Stimulated activated effector memory CD8-positive, alpha-beta T cell treated with anti-CD3 and anti-CD28 coated beads, Interleukin-12 subunit alpha, Interleukin-12 subunit beta, amount 100 ng/mL, for 72 hours (primary cell): ENCODE measurements at regions not wholly inside any gene's neighbourhood (a gene's known extent, or its start where the extent isn't known, plus 50 kb on each side); places are given as distances from the start of the nearest gene placed in this dataset.
"Not testable (repeated sequence)": the region's sequence is repeated elsewhere in the genome, so short reads cannot be mapped to it uniquely, and the experiment has no call there.

ENCODE experiments used
- ATAC-seq: fragments of 150-1000 bp; cut with Tn5 transposase; 2 replicates; pipeline ENCODE4 v1.10.0; 2021
- DNase-seq, 2 donors: peaks; one replicate each; pipeline ENCODE4 v3.0.0; 2021 to 2022; ENCODE audit warnings: low spot score in 2 of 2
- H3K27ac Mint-ChIP-seq: one replicate; pipeline ENCODE4 v1.8.0; 2022; ENCODE audit warnings: mild to moderate bottlenecking, mixed read lengths
- H3K36me3 Mint-ChIP-seq: one replicate; pipeline ENCODE4 v1.8.0; 2022; ENCODE audit warnings: mild to moderate bottlenecking, mixed read lengths
- H3K4me1 Mint-ChIP-seq: one replicate; pipeline ENCODE4 v1.8.0; 2022; ENCODE audit warnings: mixed read lengths
- H3K4me3 Mint-ChIP-seq: one replicate; pipeline ENCODE4 v1.8.0; 2022; ENCODE audit warnings: mild to moderate bottlenecking, mixed read lengths
- H3K9me3 Mint-ChIP-seq: one replicate; pipeline ENCODE4 v1.8.0; 2022; ENCODE audit warnings: mixed read lengths

DNA sequence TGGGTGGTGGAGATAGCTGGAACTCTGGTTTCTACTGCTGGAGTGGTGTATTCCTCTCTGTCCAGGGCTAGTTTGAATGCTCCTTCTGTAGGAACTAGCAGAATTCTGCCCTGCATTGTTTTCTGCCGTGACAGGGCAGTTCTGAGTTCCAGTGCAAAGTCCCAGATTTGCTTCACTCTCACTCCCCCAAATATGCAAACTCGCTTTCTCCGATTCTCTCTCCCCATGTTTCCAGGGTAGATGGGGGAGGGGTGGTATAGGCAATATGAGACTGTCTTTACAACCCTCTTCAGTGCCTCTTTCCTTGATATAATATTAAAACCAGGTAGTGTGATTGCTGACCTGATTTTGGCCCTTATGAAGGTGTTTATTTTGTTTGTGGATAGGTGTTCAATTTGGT lies 693.3 kb upstream of the GRM3 start:
- Mint-ChIP-seq H3K4me3 (no peak overlapping the region), H3K9me3 (peaks cover 32% of the 10 kb centered on the region), H3K36me3 (no peaks in the 10 kb centered on the region), H3K4me1 (no peaks in the 10 kb centered on the region), H3K27ac (no peak overlapping the region)
- ATAC-seq (no peak), DNase-seq (no peak)

DNA sequence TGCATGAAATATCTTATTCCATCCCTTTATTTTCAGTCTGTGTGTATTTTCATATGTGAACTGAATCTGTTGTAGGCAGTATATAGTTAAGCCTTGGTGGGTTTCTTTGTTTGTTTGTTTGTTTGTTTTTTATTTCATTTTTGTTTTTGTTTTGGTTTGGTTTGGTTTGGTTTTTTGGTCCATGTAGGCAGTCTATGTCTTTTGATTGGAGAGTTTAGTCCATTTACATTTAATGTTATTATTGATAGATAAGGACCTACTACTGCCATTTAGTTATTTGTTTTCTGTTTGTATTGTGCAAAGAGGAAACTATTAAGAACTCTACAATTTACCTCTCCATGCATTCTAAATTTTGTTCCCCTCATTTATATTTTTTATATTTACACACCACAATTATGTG lies 695.9 kb upstream of the GRM3 start:
- H3K9me3 Mint-ChIP-seq, result peaks cover 33% of the 10 kb centered on the region
- H3K4me1 Mint-ChIP-seq, result no peaks in the 10 kb centered on the region

DNA sequence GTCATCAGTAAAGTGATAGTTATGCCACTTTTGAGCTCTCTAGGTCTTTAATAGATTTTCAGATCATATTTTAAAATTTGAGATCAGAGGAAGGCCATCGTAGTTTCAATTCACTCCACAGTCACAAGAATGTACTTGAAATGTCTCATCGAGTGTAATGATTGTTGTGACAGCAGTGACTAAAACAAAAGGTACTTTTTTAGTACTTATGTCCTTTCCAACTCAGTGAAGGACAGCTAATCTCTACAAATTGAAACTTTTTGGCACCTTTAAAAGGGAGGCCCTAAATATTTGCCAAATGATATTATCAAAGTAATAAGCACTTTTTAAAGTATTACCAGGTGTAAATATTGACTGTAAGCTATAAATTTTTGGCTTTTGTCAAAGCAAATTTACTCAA lies 702.9 kb upstream of the GRM3 start:
- DNase-seq, result no peak

More for the DNA sequence above, 695.9 kb upstream of the GRM3 start:
- no peak overlapping the region for H3K4me3 Mint-ChIP-seq
- DNase-seq (no peak), ATAC-seq (no peak)
- H3K27ac Mint-ChIP-seq, result no peak overlapping the region
- H3K36me3 Mint-ChIP-seq, result no peaks in the 10 kb centered on the region

DNA sequence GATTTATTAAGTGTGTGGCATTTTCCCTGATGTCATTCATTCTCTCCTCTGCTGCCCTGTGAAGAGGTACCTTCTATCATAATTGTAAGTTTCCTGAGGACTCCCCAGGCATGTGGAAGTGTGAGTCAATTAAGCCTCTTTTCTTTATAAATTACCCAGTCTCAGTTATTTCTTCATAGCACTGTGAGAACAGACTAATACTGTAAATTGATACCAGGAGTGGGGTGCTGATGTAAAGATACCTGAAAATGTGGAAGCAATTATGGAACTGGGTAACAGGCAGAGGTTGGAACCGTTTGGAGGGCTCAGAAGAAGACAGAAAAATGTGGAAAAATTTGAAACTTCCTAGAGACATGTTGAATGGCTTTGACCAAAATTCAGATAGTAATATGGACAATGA lies 711.8 kb upstream of the GRM3 start:
- DNase-seq, result no peak
- H3K27ac Mint-ChIP-seq, result no peak overlapping the region
- peaks cover 32% of the 10 kb centered on the region for H3K9me3 Mint-ChIP-seq
- H3K4me3 Mint-ChIP-seq, result no peak overlapping the region
- no peaks in the 10 kb centered on the region for H3K36me3 Mint-ChIP-seq
- no peaks in the 10 kb centered on the region for H3K4me1 Mint-ChIP-seq
- no peak for ATAC-seq

More for the DNA sequence above, 702.9 kb upstream of the GRM3 start:
- Mint-ChIP-seq H3K9me3 (peaks cover 14% of the 10 kb centered on the region), H3K4me3 (no peak overlapping the region), H3K36me3 (no peaks in the 10 kb centered on the region), H3K27ac (no peak overlapping the region), H3K4me1 (no peaks in the 10 kb centered on the region)
- no peak for ATAC-seq

DNA sequence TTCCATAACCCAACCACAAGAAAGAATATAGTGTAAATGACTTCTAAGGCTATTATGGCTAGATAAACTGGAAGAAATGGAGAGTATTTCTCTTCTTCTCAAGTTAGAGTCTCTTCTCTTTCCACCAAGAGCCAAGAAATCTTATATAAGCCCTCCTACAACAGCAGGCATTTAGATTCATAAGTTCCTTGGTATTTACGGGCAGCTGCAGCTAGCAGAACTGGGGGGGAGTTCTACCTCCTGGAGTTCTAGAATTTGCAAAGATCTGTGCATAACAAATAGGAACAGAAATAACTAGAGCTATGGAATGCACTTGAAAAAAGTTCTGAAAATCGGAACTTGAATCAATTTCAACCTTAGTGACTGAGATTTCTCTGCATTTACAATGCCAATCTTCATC lies 715.2 kb upstream of the GRM3 start:
- no peaks in the 10 kb centered on the region for H3K4me1 Mint-ChIP-seq
- no peaks in the 10 kb centered on the region for H3K36me3 Mint-ChIP-seq
- H3K9me3 Mint-ChIP-seq, result peaks cover 20% of the 10 kb centered on the region
- ATAC-seq (no peak), DNase-seq (no peak)
- no peak overlapping the region for H3K4me3 Mint-ChIP-seq
- no peak overlapping the region for H3K27ac Mint-ChIP-seq

DNA sequence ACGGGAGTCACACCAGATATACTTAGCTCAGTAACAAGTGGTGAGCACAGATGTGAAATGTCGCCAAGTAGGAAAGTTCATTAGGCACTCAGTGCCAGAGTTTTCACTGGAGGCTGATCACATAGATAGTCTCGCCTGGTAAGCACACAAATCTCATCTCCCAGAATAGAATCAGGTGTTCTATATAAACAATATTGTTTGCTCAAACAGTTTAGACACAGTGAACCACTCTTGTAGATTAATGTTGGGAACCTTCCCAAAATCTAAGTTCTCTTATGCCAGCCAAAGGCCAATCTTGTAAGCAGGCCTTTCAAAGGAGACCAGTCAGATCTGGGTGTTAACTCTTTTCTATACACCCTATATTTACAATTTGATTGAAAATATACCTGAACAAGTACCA lies 716.5 kb upstream of the GRM3 start:
- H3K9me3 Mint-ChIP-seq, result peaks cover 18% of the 10 kb centered on the region
- H3K36me3 Mint-ChIP-seq, result no peaks in the 10 kb centered on the region
- no peaks in the 10 kb centered on the region for H3K4me1 Mint-ChIP-seq
- ATAC-seq, result no peak
- no peak for DNase-seq
- no peak overlapping the region for H3K4me3 Mint-ChIP-seq
- H3K27ac Mint-ChIP-seq, result no peak overlapping the region

DNA sequence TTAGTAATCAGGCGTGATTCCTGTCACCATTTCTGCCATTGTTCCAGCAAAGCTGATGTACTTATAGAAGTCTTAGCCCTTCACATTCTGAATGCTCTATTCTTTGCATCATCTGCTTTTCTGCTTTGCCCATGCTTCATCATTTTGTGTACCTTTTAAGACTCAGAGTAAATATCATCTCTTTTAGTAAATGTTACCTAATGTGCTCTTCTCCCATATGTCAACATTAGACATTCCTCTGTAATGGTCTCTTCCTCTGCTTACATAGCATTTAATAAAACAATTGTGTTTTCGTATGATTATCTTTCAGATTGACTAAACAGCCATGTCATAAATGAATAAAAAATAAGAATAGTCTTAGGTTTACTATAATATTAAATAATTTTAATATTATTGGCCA lies 719.6 kb upstream of the GRM3 start:
- DNase-seq (no peak), ATAC-seq (no peak)
- no peaks in the 10 kb centered on the region for H3K36me3 Mint-ChIP-seq
- peaks cover 18% of the 10 kb centered on the region for H3K9me3 Mint-ChIP-seq
- H3K4me3 Mint-ChIP-seq, result no peak overlapping the region
- no peak overlapping the region for H3K27ac Mint-ChIP-seq
- no peaks in the 10 kb centered on the region for H3K4me1 Mint-ChIP-seq

DNA sequence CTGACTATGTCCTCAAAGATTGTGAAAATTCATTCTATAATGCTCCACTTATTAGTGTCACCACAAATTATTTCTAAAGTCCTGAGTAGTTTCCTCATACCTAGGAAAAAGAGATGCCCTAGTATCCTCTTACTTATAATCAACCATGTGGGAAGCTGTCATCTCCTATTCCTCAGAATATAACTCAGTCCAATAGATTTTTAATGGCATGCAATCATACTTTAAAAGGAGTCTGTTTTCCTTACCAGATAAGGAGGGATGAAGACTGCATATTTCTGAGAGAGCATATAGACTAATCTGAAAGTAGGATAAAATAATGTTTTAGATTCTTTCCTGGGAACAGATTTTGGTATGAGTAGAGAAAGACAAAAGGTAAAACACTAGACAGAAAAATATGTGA lies 727.7 kb upstream of the GRM3 start:
- DNase-seq (no peak), ATAC-seq (no peak)
- Mint-ChIP-seq H3K9me3 (peaks cover 14% of the 10 kb centered on the region), H3K4me3 (no peak overlapping the region), H3K36me3 (no peaks in the 10 kb centered on the region), H3K4me1 (no peaks in the 10 kb centered on the region), H3K27ac (no peak overlapping the region)

DNA sequence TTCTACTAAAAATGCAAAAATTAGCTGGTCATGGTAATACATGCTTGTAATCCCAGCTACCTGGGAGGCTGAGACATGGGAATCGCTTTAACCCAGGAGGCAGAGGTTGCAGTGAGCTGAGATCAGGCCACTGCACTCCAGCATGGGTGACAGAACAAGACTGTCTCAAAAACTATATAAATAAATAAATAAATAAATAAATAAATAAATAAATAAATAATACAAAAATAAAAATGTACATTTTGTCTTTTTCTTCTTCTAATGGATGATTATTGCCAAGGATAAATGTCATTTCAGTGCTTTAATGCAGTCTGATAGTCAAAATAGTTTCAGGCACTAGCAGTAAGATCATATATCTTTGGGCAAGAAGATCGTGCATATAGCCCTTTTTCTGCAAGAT lies 727.6 kb upstream of the SEMA3D start:
- H3K4me3 Mint-ChIP-seq, result no peak overlapping the region
- ATAC-seq, result no peak

DNA sequence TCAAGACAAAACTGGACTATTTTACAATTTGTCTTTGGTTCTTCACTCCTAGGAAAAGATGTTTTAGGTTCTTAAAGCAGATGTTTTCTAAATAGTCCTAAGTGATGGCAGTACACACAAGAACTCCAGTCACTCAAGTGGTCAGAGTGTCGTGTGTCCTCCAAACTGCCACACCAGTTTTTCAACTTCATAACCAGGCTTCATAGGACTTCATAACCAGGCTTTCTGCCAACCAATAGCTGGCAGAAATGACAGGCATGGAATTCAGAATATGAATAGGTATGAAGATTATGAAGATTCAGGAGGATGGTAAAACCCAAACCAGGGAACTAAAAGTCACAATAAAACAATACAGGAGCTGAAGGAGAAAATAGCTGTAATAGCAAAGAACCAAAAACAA lies 721.2 kb upstream of the SEMA3D start:
- Mint-ChIP-seq H3K4me3 (no peak overlapping the region), H3K4me1 (no peaks in the 10 kb centered on the region), H3K27ac (no peak overlapping the region), H3K9me3 (peaks cover 6% of the 10 kb centered on the region), H3K36me3 (no peaks in the 10 kb centered on the region)
- DNase-seq, result no peak
- ATAC-seq, result no peak

More for the DNA sequence above, 727.6 kb upstream of the SEMA3D start:
- H3K9me3 Mint-ChIP-seq, result peaks cover 7% of the 10 kb centered on the region
- no peaks in the 10 kb centered on the region for H3K36me3 Mint-ChIP-seq
- H3K27ac Mint-ChIP-seq, result no peak overlapping the region
- H3K4me1 Mint-ChIP-seq, result no peaks in the 10 kb centered on the region
- DNase-seq, result no peak

DNA sequence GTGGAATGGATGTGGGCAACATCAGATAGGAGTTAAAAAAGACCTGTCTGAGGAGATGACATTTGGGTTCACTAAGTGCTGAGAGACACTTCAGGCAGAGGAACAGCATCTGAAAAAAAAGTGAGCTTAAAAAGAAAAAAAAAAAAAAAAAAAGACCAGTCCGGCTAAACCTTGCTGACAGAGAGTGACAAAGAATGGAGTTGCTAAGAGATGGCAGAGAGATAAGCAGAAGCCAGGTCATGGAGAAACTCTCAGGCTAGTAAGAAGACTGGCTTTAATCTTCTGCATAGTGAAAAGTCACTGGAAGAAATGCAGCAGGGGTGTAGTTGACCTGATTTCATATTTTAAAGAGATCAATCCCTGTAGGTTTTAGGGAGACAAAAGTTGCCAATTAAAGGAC lies 711.1 kb upstream of the SEMA3D start:
- ATAC-seq, result no peak
- Mint-ChIP-seq H3K36me3 (no peaks in the 10 kb centered on the region), H3K27ac (no peak overlapping the region), H3K9me3 (peaks cover 12% of the 10 kb centered on the region), H3K4me3 (no peak overlapping the region), H3K4me1 (no peaks in the 10 kb centered on the region)
- DNase-seq, result no peak

DNA sequence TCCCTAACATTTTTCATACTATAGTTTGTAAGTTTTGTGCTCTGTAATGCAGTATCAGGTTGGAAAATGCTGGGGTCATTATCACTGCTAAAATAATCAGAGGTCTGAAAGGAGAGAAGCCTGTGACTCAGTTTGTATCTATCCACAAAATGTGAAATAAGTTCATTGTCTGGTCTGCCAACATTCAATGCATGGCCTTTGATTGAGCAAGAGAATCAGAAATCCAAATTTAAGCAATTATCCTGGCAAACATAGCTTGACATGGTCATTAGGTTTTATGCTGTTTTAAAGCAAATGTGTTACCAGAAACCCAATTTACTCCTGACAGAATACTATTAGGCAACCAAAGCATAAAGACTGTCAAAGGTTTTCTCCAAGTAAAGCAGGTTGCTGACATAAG lies 709.7 kb upstream of the SEMA3D start:
- ATAC-seq, result no peak
- Mint-ChIP-seq H3K36me3 (no peaks in the 10 kb centered on the region), H3K27ac (no peak overlapping the region), H3K4me3 (no peak overlapping the region), H3K9me3 (peaks cover 12% of the 10 kb centered on the region), H3K4me1 (no peaks in the 10 kb centered on the region)
- no peak for DNase-seq

DNA sequence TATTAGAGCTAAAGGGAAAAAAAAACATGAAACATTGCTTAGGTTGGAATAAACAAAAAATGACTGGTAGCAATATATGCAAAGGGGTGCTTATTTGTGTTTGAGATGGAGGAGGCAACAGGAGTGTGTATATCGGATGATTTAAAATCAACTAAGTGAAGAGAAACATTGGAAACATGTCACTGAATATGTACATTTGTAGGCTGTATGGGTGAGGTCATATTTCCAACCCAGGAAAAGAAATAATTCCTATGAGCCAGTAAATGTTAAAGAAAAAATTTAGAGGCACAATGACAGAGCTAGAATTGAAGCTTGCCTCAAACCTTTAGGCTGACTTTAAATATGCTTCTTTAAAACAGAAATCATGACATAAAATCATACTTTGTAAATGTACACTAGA lies 709.0 kb upstream of the SEMA3D start:
- H3K36me3 Mint-ChIP-seq, result no peaks in the 10 kb centered on the region
- no peak for ATAC-seq

DNA sequence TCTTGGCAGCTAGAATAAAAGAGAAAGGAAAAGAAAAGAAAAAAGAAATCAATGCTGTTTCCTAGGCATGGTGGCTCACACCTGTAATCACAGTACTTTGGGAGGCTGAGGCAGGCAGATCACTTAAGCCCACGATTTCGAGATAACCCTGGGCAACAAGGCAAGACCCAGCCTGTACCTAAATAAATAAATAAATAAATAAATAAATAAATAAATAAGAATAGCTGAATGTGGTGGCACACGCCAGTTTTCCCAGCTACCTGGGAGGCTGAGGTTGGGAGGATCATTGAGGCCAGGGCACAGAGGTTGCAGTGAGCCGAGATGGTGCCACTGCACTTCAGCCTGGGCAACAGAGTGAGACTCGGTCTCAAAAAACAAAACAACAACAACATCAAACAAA lies 705.0 kb upstream of the SEMA3D start:
- H3K9me3 Mint-ChIP-seq, H3K36me3 Mint-ChIP-seq, H3K27ac Mint-ChIP-seq, H3K4me1 Mint-ChIP-seq, ATAC-seq, H3K4me3 Mint-ChIP-seq, DNase-seq: not testable (repeated sequence)

More for the DNA sequence above, 709.0 kb upstream of the SEMA3D start:
- Mint-ChIP-seq H3K4me1 (no peaks in the 10 kb centered on the region), H3K4me3 (no peak overlapping the region), H3K9me3 (peaks cover 8% of the 10 kb centered on the region), H3K27ac (no peak overlapping the region)
- DNase-seq, result no peak

DNA sequence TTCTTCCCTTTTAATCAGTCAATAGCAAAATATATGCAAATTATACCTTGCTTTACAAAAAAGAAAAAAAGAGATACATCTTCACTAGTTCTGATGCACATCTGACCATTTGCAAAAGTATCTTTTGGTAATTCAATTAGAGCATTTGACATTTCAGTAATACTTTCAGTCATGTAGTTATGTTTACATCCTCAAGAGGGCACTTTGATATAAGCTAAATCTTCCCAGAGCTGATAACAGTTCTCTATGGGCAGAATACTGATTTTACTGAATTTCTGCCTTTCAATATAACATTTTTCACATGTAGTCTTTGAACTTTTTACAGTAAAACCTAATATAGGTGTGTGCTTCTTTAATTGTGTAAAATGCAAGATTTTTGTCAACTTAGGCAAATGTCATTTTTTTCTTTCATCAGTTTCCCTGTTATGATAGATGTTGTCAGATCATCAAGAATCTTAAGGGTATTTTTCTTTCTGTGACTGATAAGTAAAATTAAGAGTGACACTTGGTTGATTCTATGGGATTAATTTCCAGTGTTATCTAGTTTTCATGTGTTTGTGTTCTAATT lies 703.5 kb upstream of the SEMA3D start:
- no peak for DNase-seq
- Mint-ChIP-seq H3K4me1 (no peaks in the 10 kb centered on the region), H3K4me3 (no peak overlapping the region), H3K9me3 (peaks cover under 1% of the 10 kb centered on the region), H3K27ac (no peak overlapping the region), H3K36me3 (no peaks in the 10 kb centered on the region)
- no peak for ATAC-seq

DNA sequence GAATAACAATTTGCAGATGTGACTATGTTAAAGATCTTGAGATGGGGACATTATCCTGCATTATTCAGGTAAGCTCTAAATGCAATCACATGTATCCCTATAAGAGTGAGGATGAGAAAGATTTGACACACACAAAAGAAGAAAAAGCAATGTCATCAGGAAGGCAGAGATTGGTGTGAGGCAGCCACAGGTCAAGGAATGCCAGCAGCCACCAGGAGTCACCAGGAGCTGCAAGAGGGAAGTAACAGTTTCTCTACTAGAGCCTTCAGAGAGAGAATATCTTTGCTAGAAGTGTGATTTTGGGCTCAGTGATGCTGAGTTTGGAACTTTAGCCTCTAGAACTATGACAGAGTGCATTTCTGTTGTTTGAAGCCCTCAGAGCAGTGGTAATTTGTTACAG lies 700.3 kb upstream of the SEMA3D start:
- H3K27ac Mint-ChIP-seq, result no peak overlapping the region
- ATAC-seq, result no peak
- no peak overlapping the region for H3K4me3 Mint-ChIP-seq
- no peaks in the 10 kb centered on the region for H3K4me1 Mint-ChIP-seq
- peaks cover 5% of the 10 kb centered on the region for H3K9me3 Mint-ChIP-seq
- DNase-seq, result no peak
- H3K36me3 Mint-ChIP-seq, result no peaks in the 10 kb centered on the region

DNA sequence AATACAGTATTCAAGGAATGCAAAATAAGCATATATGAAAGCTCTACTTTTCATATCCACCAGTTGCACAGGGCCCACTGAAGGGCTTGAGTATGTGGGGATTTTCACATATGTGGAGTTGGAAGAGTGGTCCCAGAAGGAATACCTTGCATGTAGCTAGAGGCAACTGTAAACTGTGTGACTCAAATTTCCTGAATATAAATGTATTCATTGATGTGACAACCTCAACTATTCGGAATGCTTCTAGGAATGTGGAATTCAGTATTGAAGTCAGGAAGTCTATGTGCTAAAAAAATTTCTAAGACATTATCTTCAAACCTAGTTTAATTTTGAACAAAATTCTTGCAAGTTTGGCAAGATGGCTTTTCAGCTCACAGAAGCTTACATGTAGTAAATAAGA lies 695.5 kb upstream of the SEMA3D start:
- H3K27ac Mint-ChIP-seq, result no peak overlapping the region
- H3K9me3 Mint-ChIP-seq, result peaks cover 12% of the 10 kb centered on the region
- no peaks in the 10 kb centered on the region for H3K4me1 Mint-ChIP-seq

More for the DNA sequence above, 695.5 kb upstream of the SEMA3D start:
- no peak for ATAC-seq
- Mint-ChIP-seq H3K4me3 (no peak overlapping the region), H3K36me3 (no peaks in the 10 kb centered on the region)
- DNase-seq, result no peak
